H9 (cell line): ENCODE measurements at regions not wholly inside any gene's neighbourhood (a gene's known extent, or its start where the extent isn't known, plus 50 kb on each side); places are given as distances from the start of the nearest gene placed in this dataset.

Source experiments
- DNase-seq: peaks from one replicate; pipeline ENCODE4 v3.0.0-alpha.2; 2017
- H2AFZ ChIP-seq: one replicate; pipeline ENCODE4 v1.6.1; 2013; ENCODE audit warnings: mild to moderate bottlenecking, low read length, control low read depth, moderate library complexity
- H2AK5ac ChIP-seq: 2 replicates; pipeline ENCODE4 v1.6.1; 2013; ENCODE audit warnings: low read length, control low read depth, mixed read lengths; ENCODE audit not compliant: insufficient read length
- H2BK120ac ChIP-seq: one replicate; pipeline ENCODE4 v1.6.1; 2013; ENCODE audit warnings: low read depth, mild to moderate bottlenecking, low read length, control low read depth, inconsistent platforms; ENCODE audit not compliant: poor library complexity, severe bottlenecking
- H2BK12ac ChIP-seq: 2 replicates; pipeline ENCODE4 v1.6.1; 2013; ENCODE audit warnings: low read length, control low read depth, mixed read lengths, low read depth; ENCODE audit not compliant: insufficient read length
- H2BK15ac ChIP-seq: 2 replicates; pipeline ENCODE4 v1.6.1; 2013; ENCODE audit warnings: low read depth, low read length, control low read depth
- H2BK20ac ChIP-seq: one replicate; pipeline ENCODE4 v1.6.1; 2013; ENCODE audit warnings: low read depth, mild to moderate bottlenecking, low read length, control low read depth, inconsistent platforms; ENCODE audit not compliant: poor library complexity, severe bottlenecking
- H2BK5ac ChIP-seq: 2 replicates; pipeline ENCODE4 v1.6.1; 2013; ENCODE audit warnings: low read length, control low read depth, mixed read lengths; ENCODE audit not compliant: insufficient read length
- H3K14ac ChIP-seq: 2 replicates; pipeline ENCODE4 v1.6.1; 2013; ENCODE audit warnings: low read length, control low read depth; ENCODE audit not compliant: insufficient read depth
- H3K18ac ChIP-seq: 2 replicates; pipeline ENCODE4 v1.6.1; 2013; ENCODE audit warnings: low read depth, mild to moderate bottlenecking, mixed read lengths, low read length, control low read depth; ENCODE audit not compliant: insufficient read length
- H3K23ac ChIP-seq: 2 replicates; pipeline ENCODE4 v1.6.1; 2013; ENCODE audit warnings: low read length, control low read depth, mixed read lengths, low read depth; ENCODE audit not compliant: insufficient read length
- H3K23me2 ChIP-seq: 2 replicates; pipeline ENCODE4 v1.6.1; 2013; ENCODE audit warnings: low read depth, mild to moderate bottlenecking, mixed read lengths, low read length, control low read depth; ENCODE audit not compliant: insufficient read length, poor library complexity, severe bottlenecking
- H3K27ac ChIP-seq: 2 replicates; pipeline ENCODE4 v1.5.1; 2013; ENCODE audit warnings: low read length, control low read depth, mixed read lengths, low read depth; ENCODE audit not compliant: insufficient read length
- H3K27me3 ChIP-seq: 2 replicates; pipeline ENCODE4 v1.6.1; 2013; ENCODE audit warnings: low read length, control low read depth, inconsistent platforms; ENCODE audit not compliant: insufficient read depth
- H3K4ac ChIP-seq: 2 replicates; pipeline ENCODE4 v1.6.1; 2013; ENCODE audit warnings: low read depth, mild to moderate bottlenecking, control low read depth, inconsistent platforms, low read length, moderate library complexity
- H3K4me1 ChIP-seq: 2 replicates; pipeline ENCODE4 v1.6.1; 2013; ENCODE audit warnings: low read length, control low read depth, inconsistent platforms; ENCODE audit not compliant: insufficient read depth
- H3K4me2 ChIP-seq: 2 replicates; pipeline ENCODE4 v1.6.1; 2013; ENCODE audit warnings: low read length, control low read depth, mixed read lengths; ENCODE audit not compliant: insufficient read length, insufficient read depth
- H3K56ac ChIP-seq: 2 replicates; pipeline ENCODE4 v1.6.1; 2013; ENCODE audit warnings: low read depth, mild to moderate bottlenecking, mixed read lengths, low read length, control low read depth; ENCODE audit not compliant: insufficient read length
- H3K79me1 ChIP-seq: 2 replicates; pipeline ENCODE4 v1.6.1; 2013; ENCODE audit warnings: low read depth, mild to moderate bottlenecking, moderate library complexity, low read length, control low read depth, inconsistent platforms; ENCODE audit not compliant: insufficient read depth, poor library complexity, severe bottlenecking
- H3K79me2 ChIP-seq: 2 replicates; pipeline ENCODE4 v1.6.1; 2013; ENCODE audit warnings: low read length, control low read depth, inconsistent platforms; ENCODE audit not compliant: insufficient read depth
- H3K9ac ChIP-seq: 2 replicates; pipeline ENCODE4 v1.6.1; 2013; ENCODE audit warnings: low read length, control low read depth, mixed read lengths; ENCODE audit not compliant: insufficient read length; ENCODE audit errors: extremely low read depth
- H3K9me3 ChIP-seq: one replicate; pipeline ENCODE4 v1.6.1; 2013; ENCODE audit warnings: low read depth, low read length, inconsistent platforms; ENCODE audit not compliant: control insufficient read depth
- H3T11ph ChIP-seq: one replicate; pipeline ENCODE4 v1.6.1; 2013; ENCODE audit warnings: mild to moderate bottlenecking, low read length, control low read depth, inconsistent platforms
- H4K20me1 ChIP-seq: one replicate; pipeline ENCODE4 v1.6.1; 2013; ENCODE audit not compliant: control insufficient read depth, insufficient read length, insufficient read depth
- H4K5ac ChIP-seq: 2 replicates; pipeline ENCODE4 v1.6.1; 2013; ENCODE audit warnings: low read depth, mild to moderate bottlenecking, mixed read lengths, low read length, control low read depth; ENCODE audit not compliant: insufficient read length
- H4K8ac ChIP-seq: replicated peaks from 2 replicates; pipeline ENCODE4 v1.6.1; 2013; ENCODE audit warnings: low read length, control low read depth, mixed read lengths, low read depth; ENCODE audit not compliant: insufficient read length
- H4K91ac ChIP-seq: 2 replicates; pipeline ENCODE4 v1.6.1; 2013; ENCODE audit warnings: low read depth, mild to moderate bottlenecking, moderate library complexity, mixed read lengths, low read length, control low read depth; ENCODE audit not compliant: insufficient read length
- H3K27ac Mint-ChIP-seq, 3 experiments: 2 replicates in 2 of 3; 3 replicates in 1 of 3; pipeline ENCODE4 v1.8.0; 2020 to 2021; ENCODE audit warnings: mixed read lengths in 3 of 3, mild to moderate bottlenecking in 1 of 3, moderate library complexity in 1 of 3
- H3K27me3 Mint-ChIP-seq: 2 replicates; pipeline ENCODE4 v1.8.0; 2021; ENCODE audit warnings: low read depth, mild to moderate bottlenecking, moderate library complexity, mixed read lengths
- H3K36me3 Mint-ChIP-seq, 3 experiments: 2 replicates in 2 of 3; 3 replicates in 1 of 3; pipeline ENCODE4 v1.8.0; 2020 to 2021; ENCODE audit warnings: low read depth in 3 of 3, mixed read lengths in 3 of 3; ENCODE audit not compliant: insufficient read depth in 1 of 3
- H3K4me1 Mint-ChIP-seq, 2 experiments: 2 replicates each; pipeline ENCODE4 v1.8.0; 2020; ENCODE audit warnings: mixed read lengths in 2 of 2
- H3K4me3 Mint-ChIP-seq, 2 experiments: 2 replicates in 1 of 2; 3 replicates in 1 of 2; pipeline ENCODE4 v1.8.0; 2020 to 2021; ENCODE audit warnings: mild to moderate bottlenecking in 2 of 2, mixed read lengths in 2 of 2, moderate library complexity in 1 of 2
- H3K9me3 Mint-ChIP-seq, 2 experiments: 2 replicates in 1 of 2; 3 replicates in 1 of 2; pipeline ENCODE4 v1.8.0; 2020; ENCODE audit warnings: mild to moderate bottlenecking in 2 of 2, mixed read lengths in 2 of 2, moderate library complexity in 1 of 2
- WGBS: extraction: QIAGEN DNeasy Blood & Tissue Kit; methylation state at CpG from one replicate; pipeline ENCODE4 v1.1.7; 2013; ENCODE audit warnings: missing lambda C conversion rate, low lambda C conversion rate, mixed read lengths; ENCODE audit not compliant: insufficient read length; ENCODE audit errors: extremely low coverage; 5-methylcytosine and 5-hydroxymethylcytosine counted together
- TF ChIP-seq, protein P1 (sequence below): fragments of 200-600 bp; sonication (generic); conservative IDR thresholded peaks from 3 replicates; pipeline ENCODE4 v1.8.0; 2021; ENCODE audit warnings: antibody characterized with exemption, mild to moderate bottlenecking

DNA sequence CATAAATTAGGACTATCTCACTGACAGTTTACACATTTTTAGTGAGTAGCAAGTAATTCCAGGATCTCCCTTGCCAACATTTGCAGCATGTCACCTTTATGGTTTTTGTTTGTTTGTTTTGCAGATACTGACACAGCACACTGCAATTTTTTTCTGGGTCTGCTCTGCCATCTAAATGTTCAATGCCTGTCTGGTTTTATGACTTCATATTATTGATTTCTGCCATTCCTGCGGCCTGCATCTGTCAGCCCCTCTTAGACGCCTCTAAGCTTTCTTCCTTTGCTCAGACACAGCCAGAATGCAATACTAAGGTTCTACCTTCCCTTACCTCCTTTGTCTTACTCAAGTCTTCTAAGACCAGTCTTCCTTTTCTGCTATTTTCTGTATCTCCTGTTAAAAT lies 321.2 kb upstream of the AZI2 start:
- Histone ChIP-seq H3K4ac (no peak overlapping the region), H3K56ac (no peak overlapping the region), H3K27me3 (no peaks in the 10 kb centered on the region), H2BK12ac (no peak overlapping the region), H3K23ac (no peak overlapping the region), H3K4me1 (no peaks in the 10 kb centered on the region), H4K91ac (no peak overlapping the region), H2BK120ac (no peak overlapping the region), H2BK5ac (no peak overlapping the region), H2BK20ac (no peak overlapping the region), H2BK15ac (no peak overlapping the region), H4K20me1 (no peaks in the 10 kb centered on the region), H3K14ac (no peak overlapping the region), H3K23me2 (no peaks in the 10 kb centered on the region), H3K4me2 (no peak overlapping the region), H3K79me1 (no peaks in the 10 kb centered on the region), H3K9me3 (no peaks in the 10 kb centered on the region), H3T11ph (no peak overlapping the region), H3K27ac (no peak overlapping the region), H2AFZ (no peak overlapping the region), H4K8ac (no peak overlapping the region), H3K9ac (no peak overlapping the region), H4K5ac (no peak overlapping the region), H2AK5ac (no peak overlapping the region), H3K79me2 (no peaks in the 10 kb centered on the region), H3K18ac (no peak overlapping the region)
- no peaks in the 10 kb centered on the region for H3K36me3 Mint-ChIP-seq
- DNase-seq = no peak
- no peaks in the 10 kb centered on the region for H3K9me3 Mint-ChIP-seq
- TF ChIP-seq, protein P1, sequence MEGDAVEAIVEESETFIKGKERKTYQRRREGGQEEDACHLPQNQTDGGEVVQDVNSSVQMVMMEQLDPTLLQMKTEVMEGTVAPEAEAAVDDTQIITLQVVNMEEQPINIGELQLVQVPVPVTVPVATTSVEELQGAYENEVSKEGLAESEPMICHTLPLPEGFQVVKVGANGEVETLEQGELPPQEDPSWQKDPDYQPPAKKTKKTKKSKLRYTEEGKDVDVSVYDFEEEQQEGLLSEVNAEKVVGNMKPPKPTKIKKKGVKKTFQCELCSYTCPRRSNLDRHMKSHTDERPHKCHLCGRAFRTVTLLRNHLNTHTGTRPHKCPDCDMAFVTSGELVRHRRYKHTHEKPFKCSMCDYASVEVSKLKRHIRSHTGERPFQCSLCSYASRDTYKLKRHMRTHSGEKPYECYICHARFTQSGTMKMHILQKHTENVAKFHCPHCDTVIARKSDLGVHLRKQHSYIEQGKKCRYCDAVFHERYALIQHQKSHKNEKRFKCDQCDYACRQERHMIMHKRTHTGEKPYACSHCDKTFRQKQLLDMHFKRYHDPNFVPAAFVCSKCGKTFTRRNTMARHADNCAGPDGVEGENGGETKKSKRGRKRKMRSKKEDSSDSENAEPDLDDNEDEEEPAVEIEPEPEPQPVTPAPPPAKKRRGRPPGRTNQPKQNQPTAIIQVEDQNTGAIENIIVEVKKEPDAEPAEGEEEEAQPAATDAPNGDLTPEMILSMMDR = no peak
- no CpG with 5 or more reads among the region's 2 CpGs for WGBS
- H3K27me3 Mint-ChIP-seq = no peaks in the 10 kb centered on the region
- H3K4me3 Mint-ChIP-seq = no peak overlapping the region
- H3K4me1 Mint-ChIP-seq = peaks cover 29% of the 10 kb centered on the region in 2 experiments
- H3K27ac Mint-ChIP-seq = peak overlapping the region in 1 of 3 experiments; percentile 55; a peak in 2 of 7 replicates
